Liver (tissue), 8 donors: ENCODE measurements at regions not wholly inside any gene's neighbourhood (a gene's known extent, or its start where the extent isn't known, plus 50 kb on each side); places are given as distances from the start of the nearest gene placed in this dataset.

Experiments used
- DNase-seq: peaks from one replicate; pipeline ENCODE4 v3.0.0-alpha.2; 2017; ENCODE audit warnings: low spot score
- H3K27ac ChIP-seq, 2 donors: one replicate each; pipeline ENCODE4 v1.7.0; 2013; ENCODE audit warnings: inconsistent platforms in 2 of 2, low read length in 2 of 2, control low read depth in 1 of 2, low read depth in 1 of 2, mild to moderate bottlenecking in 1 of 2
- H3K27me3 ChIP-seq, 4 donors: one replicate each; pipeline versions ENCODE4 v1.6.1 to v1.7.0; 2013; ENCODE audit warnings: low read length in 3 of 4, inconsistent platforms in 1 of 4, mild to moderate bottlenecking in 1 of 4, moderate library complexity in 1 of 4; ENCODE audit not compliant: control insufficient read depth in 4 of 4, insufficient read depth in 4 of 4
- H3K36me3 ChIP-seq, 4 donors: one replicate each; pipeline versions ENCODE4 v1.6.1 to v1.7.0; 2013; ENCODE audit warnings: low read length in 3 of 4, mild to moderate bottlenecking in 3 of 4, low read depth in 1 of 4, moderate library complexity in 1 of 4; ENCODE audit not compliant: control insufficient read depth in 4 of 4, insufficient read depth in 3 of 4
- H3K4me1 ChIP-seq, 4 donors: one replicate each; pipeline versions ENCODE4 v1.6.1 to v1.7.0; 2013; ENCODE audit warnings: low read length in 3 of 4, mild to moderate bottlenecking in 3 of 4, moderate library complexity in 1 of 4; ENCODE audit not compliant: control insufficient read depth in 4 of 4, insufficient read depth in 4 of 4
- H3K4me3 ChIP-seq, 3 donors: one replicate each; pipeline versions ENCODE4 v1.6.1 to v1.7.0; 2013; ENCODE audit warnings: low read length in 3 of 3, control low read depth in 1 of 3, low read depth in 1 of 3, mild to moderate bottlenecking in 1 of 3
- H3K9ac ChIP-seq, 2 donors: one replicate each; pipeline ENCODE4 v1.7.0; 2013; ENCODE audit warnings: low read length in 2 of 2, mild to moderate bottlenecking in 2 of 2, moderate library complexity in 2 of 2, control low read depth in 1 of 2, low read depth in 1 of 2
- H3K9me3 ChIP-seq, 4 donors: one replicate each; pipeline versions ENCODE4 v1.6.1 to v1.7.0; 2013; ENCODE audit warnings: low read length in 3 of 4; ENCODE audit not compliant: control insufficient read depth in 4 of 4
- EGR1 ChIP-seq, 2 donors: IDR thresholded peaks; 2 replicates each; pipeline ENCODE4 v1.6.1; 2016 to 2018; ENCODE audit warnings: antibody characterized with exemption in 2 of 2, low read depth in 2 of 2
- FOXA1 ChIP-seq: IDR thresholded peaks from 2 replicates; pipeline ENCODE4 v1.6.1; 2016; ENCODE audit warnings: antibody characterized with exemption
- FOXA2 ChIP-seq: IDR thresholded peaks from 2 replicates; pipeline ENCODE4 v1.6.1; 2016; ENCODE audit warnings: antibody characterized with exemption
- GABPA ChIP-seq, 2 donors: IDR thresholded peaks in 1 of 2; conservative IDR thresholded peaks in 1 of 2; 2 replicates each; pipeline ENCODE4 v1.6.1; 2016; ENCODE audit warnings: antibody characterized with exemption in 2 of 2, mild to moderate bottlenecking in 1 of 2, moderate library complexity in 1 of 2
- HNF4A ChIP-seq, 2 donors: conservative IDR thresholded peaks; 2 replicates each; pipeline ENCODE4 v1.6.1; 2016; ENCODE audit warnings: antibody characterized with exemption in 2 of 2, mild to moderate bottlenecking in 2 of 2
- HNF4G ChIP-seq: IDR thresholded peaks from 2 replicates; pipeline ENCODE4 v1.6.1; 2016; ENCODE audit warnings: antibody characterized with exemption
- NR2F2 ChIP-seq: IDR thresholded peaks from 2 replicates; pipeline ENCODE4 v1.6.1; 2016; ENCODE audit warnings: antibody characterized with exemption
- RAD21 ChIP-seq, 2 donors: IDR thresholded peaks; 2 replicates each; pipeline ENCODE4 v1.6.1; 2016; ENCODE audit warnings: antibody characterized with exemption in 2 of 2, mild to moderate bottlenecking in 2 of 2
- RXRA ChIP-seq, 2 donors: IDR thresholded peaks; 2 replicates each; pipeline ENCODE4 v1.6.1; 2017 to 2018; ENCODE audit warnings: antibody characterized with exemption in 2 of 2, mild to moderate bottlenecking in 1 of 2
- TAF1 ChIP-seq: conservative IDR thresholded peaks from 2 replicates; pipeline ENCODE4 v1.6.1; 2016; ENCODE audit warnings: antibody characterized with exemption, mild to moderate bottlenecking
- YY1 ChIP-seq: IDR thresholded peaks from 2 replicates; pipeline ENCODE4 v1.6.1; 2016; ENCODE audit warnings: antibody characterized with exemption, mild to moderate bottlenecking
- WGBS: extraction: QIAGEN DNeasy Blood & Tissue Kit; methylation state at CpG from one replicate; pipeline ENCODE4 v1.1.7; 2013; 5-methylcytosine and 5-hydroxymethylcytosine counted together
- TF ChIP-seq, protein P1 (sequence below): IDR thresholded peaks from 2 replicates; pipeline ENCODE4 v1.6.1; 2016; ENCODE audit warnings: antibody characterized with exemption
- TF ChIP-seq, protein P2 (sequence below): fragments of 150-350 bp; IDR thresholded peaks from 2 replicates; pipeline ENCODE4 v1.5.1; 2017; ENCODE audit warnings: improper control_type of control experiment, low read depth, low read length; ENCODE audit not compliant: missing input control
- TF ChIP-seq, protein P3 (sequence below): IDR thresholded peaks from 2 replicates; pipeline ENCODE4 v1.6.1; 2016; ENCODE audit warnings: antibody characterized with exemption, mild to moderate bottlenecking
- TF ChIP-seq, protein P4 (sequence below): IDR thresholded peaks from 2 replicates; pipeline ENCODE4 v1.6.1; 2016; ENCODE audit warnings: antibody characterized with exemption
- TF ChIP-seq, protein P5 (sequence below): IDR thresholded peaks from 2 replicates; pipeline ENCODE4 v1.6.1; 2016; ENCODE audit warnings: antibody characterized with exemption
- donor health status: healthy.
- donor health status: healthy.
- donor health status: healthy.
- donor health status: healthy.
- donor health status: healthy.

DNA sequence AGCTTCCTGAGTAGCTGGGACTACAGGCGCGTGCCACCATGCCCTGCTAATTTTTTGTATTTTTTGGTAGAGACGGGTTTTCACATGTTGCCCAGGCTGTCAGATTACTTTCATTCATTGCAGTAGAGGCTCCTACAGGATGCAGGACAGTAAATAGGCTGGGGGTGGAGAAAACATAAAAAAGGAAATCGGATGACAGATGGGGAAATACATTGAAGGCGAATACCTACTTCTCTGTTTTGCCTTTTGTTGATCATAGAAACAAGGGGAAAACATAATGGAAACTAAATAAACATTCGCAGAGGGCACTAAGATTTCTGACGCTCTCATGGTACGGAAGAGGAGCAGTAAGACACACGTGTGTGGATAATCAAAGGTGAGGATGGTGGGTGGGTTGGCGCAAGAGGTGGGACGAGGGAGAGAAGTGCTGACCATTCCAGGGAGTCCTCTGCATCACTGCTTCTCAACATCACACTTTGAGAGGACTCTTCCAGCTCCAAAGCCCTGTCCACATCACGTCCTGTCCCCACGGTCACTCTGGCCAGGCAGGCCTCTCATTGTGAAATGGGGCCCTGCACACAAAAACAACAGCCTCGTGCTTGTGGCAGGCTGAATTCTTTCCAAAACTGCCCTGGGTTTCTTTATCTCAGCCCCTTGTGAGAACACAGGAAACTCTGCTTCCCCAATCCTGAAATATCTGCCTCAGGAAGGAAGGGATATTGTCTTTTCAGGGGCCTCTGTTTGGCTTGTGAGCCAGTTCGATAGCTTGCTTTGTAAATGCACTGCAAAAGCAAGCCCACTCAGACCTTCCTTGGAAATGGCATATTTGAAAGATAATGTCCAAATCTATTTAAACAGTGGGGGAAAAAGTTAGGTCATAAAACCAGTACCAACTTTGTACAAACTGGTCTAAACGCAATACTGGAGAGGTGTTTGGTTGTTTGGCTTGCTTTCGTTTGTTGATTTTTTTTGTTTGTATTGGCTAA, 188.5 kb downstream of the FOXO1 start (continued):
- TF ChIP-seq, protein P1, sequence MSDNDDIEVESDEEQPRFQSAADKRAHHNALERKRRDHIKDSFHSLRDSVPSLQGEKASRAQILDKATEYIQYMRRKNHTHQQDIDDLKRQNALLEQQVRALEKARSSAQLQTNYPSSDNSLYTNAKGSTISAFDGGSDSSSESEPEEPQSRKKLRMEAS: peak; percentile 87
- peak; percentile 84 for TF ChIP-seq NR2F2
- TF ChIP-seq TAF1: no peak

DNA sequence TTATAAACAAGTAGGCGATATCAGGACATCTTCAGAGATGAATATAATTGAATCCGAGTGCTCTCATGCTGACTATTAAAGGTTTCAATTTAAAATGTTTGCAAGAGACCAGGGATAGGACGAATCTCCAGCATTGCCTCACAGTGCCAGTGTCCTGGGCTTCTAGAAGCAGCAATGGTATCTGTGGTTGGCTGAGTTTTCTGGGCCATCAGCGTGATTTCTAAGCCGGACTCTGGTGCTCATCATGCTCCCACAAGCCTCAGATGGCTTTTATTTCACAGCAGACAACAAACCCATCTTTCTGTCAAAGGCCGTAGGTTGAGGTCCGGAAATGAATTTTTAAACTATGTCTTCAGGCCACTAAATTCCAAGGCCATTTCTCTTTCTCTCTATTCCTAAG, 187.7 kb downstream of the FOXO1 start:
- DNase-seq: no peak
- TF ChIP-seq GABPA (IDR thresholded peaks at IDR 0.05 in 1 of 2, conservative IDR thresholded peaks at IDR 0.05 in 1 of 2) (no peak), FOXA2 (no peak), RAD21 (IDR thresholded peaks at IDR 0.05) (no peak), NR2F2 (no peak), RXRA (IDR thresholded peaks at IDR 0.05) (no peak), HNF4A (conservative IDR thresholded peaks at IDR 0.05) (no peak), YY1 (no peak), HNF4G (no peak), EGR1 (IDR thresholded peaks at IDR 0.05; ENCODE audit: low read depth in 2 of 2) (no peak)
- TF ChIP-seq, protein P2, sequence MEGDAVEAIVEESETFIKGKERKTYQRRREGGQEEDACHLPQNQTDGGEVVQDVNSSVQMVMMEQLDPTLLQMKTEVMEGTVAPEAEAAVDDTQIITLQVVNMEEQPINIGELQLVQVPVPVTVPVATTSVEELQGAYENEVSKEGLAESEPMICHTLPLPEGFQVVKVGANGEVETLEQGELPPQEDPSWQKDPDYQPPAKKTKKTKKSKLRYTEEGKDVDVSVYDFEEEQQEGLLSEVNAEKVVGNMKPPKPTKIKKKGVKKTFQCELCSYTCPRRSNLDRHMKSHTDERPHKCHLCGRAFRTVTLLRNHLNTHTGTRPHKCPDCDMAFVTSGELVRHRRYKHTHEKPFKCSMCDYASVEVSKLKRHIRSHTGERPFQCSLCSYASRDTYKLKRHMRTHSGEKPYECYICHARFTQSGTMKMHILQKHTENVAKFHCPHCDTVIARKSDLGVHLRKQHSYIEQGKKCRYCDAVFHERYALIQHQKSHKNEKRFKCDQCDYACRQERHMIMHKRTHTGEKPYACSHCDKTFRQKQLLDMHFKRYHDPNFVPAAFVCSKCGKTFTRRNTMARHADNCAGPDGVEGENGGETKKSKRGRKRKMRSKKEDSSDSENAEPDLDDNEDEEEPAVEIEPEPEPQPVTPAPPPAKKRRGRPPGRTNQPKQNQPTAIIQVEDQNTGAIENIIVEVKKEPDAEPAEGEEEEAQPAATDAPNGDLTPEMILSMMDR: no peak
- TF ChIP-seq, protein P1: no peak
- H3K36me3 ChIP-seq: no peaks in the 10 kb centered on the region
- peak overlapping the region in 1 of 2 donors; percentile 55 for H3K9ac ChIP-seq
- WGBS: 48% methylated on average over 7 of the region's 7 CpGs
- H3K4me1 ChIP-seq: peaks cover 15 to 46% (median 38%) of the 10 kb centered on the region in 4 donors
- no peaks in the 10 kb centered on the region for H3K27me3 ChIP-seq
- H3K27ac ChIP-seq: peak overlapping the region; percentile 77 to 85
- no peaks in the 10 kb centered on the region for H3K9me3 ChIP-seq
- no peak overlapping the region for H3K4me3 ChIP-seq

DNA sequence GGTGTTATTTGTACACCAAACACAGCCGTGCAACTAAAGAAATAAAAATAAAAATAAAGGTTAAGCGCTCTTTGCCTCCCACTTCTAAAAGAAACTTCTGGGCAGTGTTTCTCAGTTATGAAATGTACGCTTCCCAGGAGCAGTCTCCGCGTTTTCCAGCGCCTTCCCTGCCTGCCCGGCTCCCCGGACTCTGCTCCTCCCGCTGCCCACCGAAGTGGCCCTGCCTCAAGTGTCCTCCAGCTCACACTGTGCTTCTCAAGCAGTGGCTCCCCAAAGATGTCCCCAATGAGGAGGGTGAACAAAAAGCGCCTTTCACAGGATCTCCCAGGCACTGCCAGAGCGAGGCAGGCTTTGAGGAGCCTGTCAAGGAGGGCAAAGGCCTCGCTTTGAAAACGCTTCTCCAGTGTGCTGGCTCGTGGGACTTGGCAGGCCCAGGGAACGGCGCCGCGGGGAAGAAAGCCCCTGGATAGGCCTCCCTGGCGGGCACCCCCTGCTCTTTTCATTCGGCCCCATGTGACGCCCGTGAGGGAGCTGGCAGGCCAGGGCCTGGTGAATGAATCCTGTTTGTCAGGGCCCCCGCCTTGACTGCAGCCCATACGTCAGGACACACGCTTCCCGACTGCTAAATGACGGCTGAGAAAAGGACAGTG, 187.1 kb downstream of the FOXO1 start:
- Histone ChIP-seq H3K4me3 (no peak overlapping the region), H3K4me1 (peaks cover 15 to 46% (median 38%) of the 10 kb centered on the region in 4 donors), H3K36me3 (no peaks in the 10 kb centered on the region), H3K9ac (peak overlapping the region in 1 of 2 donors; percentile 48), H3K9me3 (no peaks in the 10 kb centered on the region), H3K27ac (peak overlapping the region; percentile 77 to 85), H3K27me3 (no peaks in the 10 kb centered on the region)
- 91% methylated on average over 28 of the region's 28 CpGs for WGBS
- no peak for DNase-seq
- no peak for TF ChIP-seq YY1
- TF ChIP-seq RAD21 (IDR thresholded peaks at IDR 0.05): no peak
- TF ChIP-seq FOXA2: no peak
- no peak for TF ChIP-seq FOXA1
- TF ChIP-seq, protein P1: no peak
- TF ChIP-seq, protein P3, sequence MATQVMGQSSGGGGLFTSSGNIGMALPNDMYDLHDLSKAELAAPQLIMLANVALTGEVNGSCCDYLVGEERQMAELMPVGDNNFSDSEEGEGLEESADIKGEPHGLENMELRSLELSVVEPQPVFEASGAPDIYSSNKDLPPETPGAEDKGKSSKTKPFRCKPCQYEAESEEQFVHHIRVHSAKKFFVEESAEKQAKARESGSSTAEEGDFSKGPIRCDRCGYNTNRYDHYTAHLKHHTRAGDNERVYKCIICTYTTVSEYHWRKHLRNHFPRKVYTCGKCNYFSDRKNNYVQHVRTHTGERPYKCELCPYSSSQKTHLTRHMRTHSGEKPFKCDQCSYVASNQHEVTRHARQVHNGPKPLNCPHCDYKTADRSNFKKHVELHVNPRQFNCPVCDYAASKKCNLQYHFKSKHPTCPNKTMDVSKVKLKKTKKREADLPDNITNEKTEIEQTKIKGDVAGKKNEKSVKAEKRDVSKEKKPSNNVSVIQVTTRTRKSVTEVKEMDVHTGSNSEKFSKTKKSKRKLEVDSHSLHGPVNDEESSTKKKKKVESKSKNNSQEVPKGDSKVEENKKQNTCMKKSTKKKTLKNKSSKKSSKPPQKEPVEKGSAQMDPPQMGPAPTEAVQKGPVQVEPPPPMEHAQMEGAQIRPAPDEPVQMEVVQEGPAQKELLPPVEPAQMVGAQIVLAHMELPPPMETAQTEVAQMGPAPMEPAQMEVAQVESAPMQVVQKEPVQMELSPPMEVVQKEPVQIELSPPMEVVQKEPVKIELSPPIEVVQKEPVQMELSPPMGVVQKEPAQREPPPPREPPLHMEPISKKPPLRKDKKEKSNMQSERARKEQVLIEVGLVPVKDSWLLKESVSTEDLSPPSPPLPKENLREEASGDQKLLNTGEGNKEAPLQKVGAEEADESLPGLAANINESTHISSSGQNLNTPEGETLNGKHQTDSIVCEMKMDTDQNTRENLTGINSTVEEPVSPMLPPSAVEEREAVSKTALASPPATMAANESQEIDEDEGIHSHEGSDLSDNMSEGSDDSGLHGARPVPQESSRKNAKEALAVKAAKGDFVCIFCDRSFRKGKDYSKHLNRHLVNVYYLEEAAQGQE: no peak
- no peak for TF ChIP-seq TAF1
- TF ChIP-seq, protein P4, sequence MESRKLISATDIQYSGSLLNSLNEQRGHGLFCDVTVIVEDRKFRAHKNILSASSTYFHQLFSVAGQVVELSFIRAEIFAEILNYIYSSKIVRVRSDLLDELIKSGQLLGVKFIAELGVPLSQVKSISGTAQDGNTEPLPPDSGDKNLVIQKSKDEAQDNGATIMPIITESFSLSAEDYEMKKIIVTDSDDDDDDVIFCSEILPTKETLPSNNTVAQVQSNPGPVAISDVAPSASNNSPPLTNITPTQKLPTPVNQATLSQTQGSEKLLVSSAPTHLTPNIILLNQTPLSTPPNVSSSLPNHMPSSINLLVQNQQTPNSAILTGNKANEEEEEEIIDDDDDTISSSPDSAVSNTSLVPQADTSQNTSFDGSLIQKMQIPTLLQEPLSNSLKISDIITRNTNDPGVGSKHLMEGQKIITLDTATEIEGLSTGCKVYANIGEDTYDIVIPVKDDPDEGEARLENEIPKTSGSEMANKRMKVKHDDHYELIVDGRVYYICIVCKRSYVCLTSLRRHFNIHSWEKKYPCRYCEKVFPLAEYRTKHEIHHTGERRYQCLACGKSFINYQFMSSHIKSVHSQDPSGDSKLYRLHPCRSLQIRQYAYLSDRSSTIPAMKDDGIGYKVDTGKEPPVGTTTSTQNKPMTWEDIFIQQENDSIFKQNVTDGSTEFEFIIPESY: no peak
- TF ChIP-seq, protein P5, sequence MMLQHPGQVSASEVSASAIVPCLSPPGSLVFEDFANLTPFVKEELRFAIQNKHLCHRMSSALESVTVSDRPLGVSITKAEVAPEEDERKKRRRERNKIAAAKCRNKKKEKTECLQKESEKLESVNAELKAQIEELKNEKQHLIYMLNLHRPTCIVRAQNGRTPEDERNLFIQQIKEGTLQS: no peak
- TF ChIP-seq, protein P2: no peak
